ENCODE measurements at regions not wholly inside any gene's neighbourhood (a gene's known extent, or its start where the extent isn't known, plus 50 kb on each side); places are given as distances from the start of the nearest gene placed in this dataset.

GRCh38 chr3:78496501-78496900 lies 1271.3 kb downstream of the ROBO1 start:
- Histone ChIP-seq H3K4me3 (ENCODE audit: low read depth, low read length) (no peak overlapping the region), H3K36me3 (ENCODE audit: control insufficient read depth, insufficient read depth, low read length) (no peaks in the 10 kb centered on the region), H3K27me3 (ENCODE audit: control insufficient read depth, insufficient read depth, low read length) (no peaks in the 10 kb centered on the region)
- TF ChIP-seq, protein P1, sequence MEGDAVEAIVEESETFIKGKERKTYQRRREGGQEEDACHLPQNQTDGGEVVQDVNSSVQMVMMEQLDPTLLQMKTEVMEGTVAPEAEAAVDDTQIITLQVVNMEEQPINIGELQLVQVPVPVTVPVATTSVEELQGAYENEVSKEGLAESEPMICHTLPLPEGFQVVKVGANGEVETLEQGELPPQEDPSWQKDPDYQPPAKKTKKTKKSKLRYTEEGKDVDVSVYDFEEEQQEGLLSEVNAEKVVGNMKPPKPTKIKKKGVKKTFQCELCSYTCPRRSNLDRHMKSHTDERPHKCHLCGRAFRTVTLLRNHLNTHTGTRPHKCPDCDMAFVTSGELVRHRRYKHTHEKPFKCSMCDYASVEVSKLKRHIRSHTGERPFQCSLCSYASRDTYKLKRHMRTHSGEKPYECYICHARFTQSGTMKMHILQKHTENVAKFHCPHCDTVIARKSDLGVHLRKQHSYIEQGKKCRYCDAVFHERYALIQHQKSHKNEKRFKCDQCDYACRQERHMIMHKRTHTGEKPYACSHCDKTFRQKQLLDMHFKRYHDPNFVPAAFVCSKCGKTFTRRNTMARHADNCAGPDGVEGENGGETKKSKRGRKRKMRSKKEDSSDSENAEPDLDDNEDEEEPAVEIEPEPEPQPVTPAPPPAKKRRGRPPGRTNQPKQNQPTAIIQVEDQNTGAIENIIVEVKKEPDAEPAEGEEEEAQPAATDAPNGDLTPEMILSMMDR (IDR thresholded peaks at IDR 0.05; ENCODE audit: insufficient read depth, low read length, poor library complexity, severe bottlenecking): no peak
- DNase-seq (ENCODE audit: low read depth): no peak

DNA sequence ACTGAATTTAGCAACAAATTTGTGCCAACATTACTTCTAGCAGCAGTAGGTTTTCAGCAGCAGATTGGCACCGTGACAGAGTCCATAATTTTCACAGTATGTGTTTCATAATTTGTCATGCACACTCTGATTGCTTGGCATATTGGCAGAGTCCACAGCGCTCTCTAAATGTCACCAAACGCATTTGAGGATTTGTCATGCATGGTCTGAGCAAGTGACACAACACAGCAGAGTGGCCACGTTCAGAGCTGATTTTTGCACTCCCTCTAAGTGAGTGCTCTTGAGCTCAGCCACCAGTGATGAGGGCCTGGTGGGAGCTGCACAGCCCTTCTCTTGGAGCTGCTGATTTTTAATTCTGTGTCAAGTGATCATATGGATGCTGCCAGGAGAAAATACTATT lies 1270.8 kb downstream of the ROBO1 start:
- TF ChIP-seq, protein P1 (IDR thresholded peaks at IDR 0.05; ENCODE audit: insufficient read depth, low read length, poor library complexity, severe bottlenecking): no peak
- DNase-seq (ENCODE audit: low read depth): no peak
- Histone ChIP-seq H3K36me3 (ENCODE audit: control insufficient read depth, insufficient read depth, low read length) (no peaks in the 10 kb centered on the region), H3K4me3 (ENCODE audit: low read depth, low read length) (no peak overlapping the region), H3K27me3 (ENCODE audit: control insufficient read depth, insufficient read depth, low read length) (no peaks in the 10 kb centered on the region)

DNA sequence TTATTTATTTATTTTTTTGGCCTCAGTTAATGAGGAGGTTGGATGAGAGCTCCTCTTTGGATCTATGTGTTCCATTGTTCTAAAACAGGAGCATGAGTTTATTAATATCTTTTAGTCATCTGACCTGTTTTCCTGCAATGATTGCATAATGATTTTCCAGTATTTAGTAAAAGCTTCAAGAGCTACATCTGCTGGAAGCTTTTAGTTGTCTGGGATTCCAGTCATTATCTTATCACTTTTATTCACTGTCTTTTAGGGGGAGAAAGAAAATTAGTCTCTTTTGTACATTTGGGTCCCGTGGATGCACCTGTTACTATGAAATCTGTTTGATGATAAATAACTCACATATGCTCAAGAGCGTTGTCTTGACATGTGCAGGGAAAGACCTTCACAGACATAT lies 1270.0 kb downstream of the ROBO1 start:
- DNase-seq (ENCODE audit: low read depth): no peak
- TF ChIP-seq, protein P1 (IDR thresholded peaks at IDR 0.05; ENCODE audit: insufficient read depth, low read length, poor library complexity, severe bottlenecking): no peak

GRCh38 chr3:78506061-78506460 lies 1261.7 kb downstream of the ROBO1 start:
- no peak overlapping the region for H3K4me3 ChIP-seq (ENCODE audit: low read depth, low read length)
- no peaks in the 10 kb centered on the region for H3K36me3 ChIP-seq (ENCODE audit: control insufficient read depth, insufficient read depth, low read length)
- no peak for DNase-seq (ENCODE audit: low read depth)
- TF ChIP-seq, protein P1 (IDR thresholded peaks at IDR 0.05; ENCODE audit: insufficient read depth, low read length, poor library complexity, severe bottlenecking): no peak
- H3K27me3 ChIP-seq (ENCODE audit: control insufficient read depth, insufficient read depth, low read length): no peaks in the 10 kb centered on the region

More for the DNA sequence above, 1270.0 kb downstream of the ROBO1 start:
- Histone ChIP-seq H3K36me3 (ENCODE audit: control insufficient read depth, insufficient read depth, low read length) (no peaks in the 10 kb centered on the region), H3K4me3 (ENCODE audit: low read depth, low read length) (no peak overlapping the region), H3K27me3 (ENCODE audit: control insufficient read depth, insufficient read depth, low read length) (no peaks in the 10 kb centered on the region)

DNA sequence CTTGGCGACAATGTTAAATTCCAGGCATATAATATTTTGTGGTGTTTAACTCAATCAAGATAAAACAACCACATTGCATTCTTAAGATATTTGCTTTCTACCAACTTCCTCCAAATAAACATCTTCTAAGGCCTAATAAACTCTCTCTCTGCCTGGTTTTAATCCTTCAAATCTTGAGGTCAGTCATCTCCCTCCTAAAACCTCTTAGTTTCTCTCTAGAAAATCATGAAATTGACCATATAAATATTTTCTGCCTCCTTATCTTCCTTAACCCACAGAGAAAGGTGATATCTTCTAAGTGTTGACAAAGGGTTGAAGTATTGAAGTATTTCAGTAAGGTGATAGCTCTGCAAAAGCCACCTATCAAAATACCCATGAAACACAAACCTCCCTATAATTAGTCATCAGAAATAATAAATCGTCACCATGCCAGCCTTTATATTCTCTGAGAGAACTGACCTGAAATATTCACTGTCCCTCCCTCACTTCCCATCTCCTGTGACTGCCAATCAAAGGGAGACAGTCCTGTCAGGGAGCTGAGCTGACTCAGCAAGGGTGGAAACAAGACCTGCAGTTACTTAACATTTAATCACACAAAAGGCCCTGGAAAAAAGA lies 1261.1 kb downstream of the ROBO1 start:
- H3K36me3 ChIP-seq (ENCODE audit: control insufficient read depth, insufficient read depth, low read length): no peaks in the 10 kb centered on the region
- DNase-seq (ENCODE audit: low read depth): no peak
- TF ChIP-seq, protein P1 (IDR thresholded peaks at IDR 0.05; ENCODE audit: insufficient read depth, low read length, poor library complexity, severe bottlenecking): no peak
- H3K27me3 ChIP-seq (ENCODE audit: control insufficient read depth, insufficient read depth, low read length): no peaks in the 10 kb centered on the region
- no peak overlapping the region for H3K4me3 ChIP-seq (ENCODE audit: low read depth, low read length)

Data from kidney epithelial cell (primary cell).